ENCODE measurements at regions not wholly inside any gene's neighbourhood (a gene's known extent, or its start where the extent isn't known, plus 50 kb on each side); places are given as distances from the start of the nearest gene placed in this dataset.

DNA sequence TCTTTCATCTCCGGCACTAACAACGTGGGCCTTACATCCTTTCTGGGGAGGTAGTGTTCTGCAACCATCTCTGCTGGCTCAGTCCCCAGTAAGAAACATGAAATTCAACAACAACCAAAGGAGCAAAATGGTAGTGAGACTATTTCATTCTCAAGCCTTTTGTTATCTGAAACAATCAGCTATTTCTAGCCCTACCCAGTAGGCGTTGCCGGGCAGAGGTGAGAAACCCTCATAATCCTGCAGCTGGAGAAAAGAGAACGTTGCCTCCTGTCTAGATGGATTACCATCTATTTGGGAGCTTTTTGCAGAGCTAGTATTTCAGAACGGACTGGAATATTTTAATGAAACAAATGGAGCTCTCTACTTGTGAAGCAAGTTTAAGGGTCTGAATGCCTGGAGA is 66.4 kb upstream of the GPR174 start:
- TF ChIP-seq EZH2 (IDR thresholded peaks at IDR 0.05; ENCODE audit: insufficient read depth, poor library complexity, severe bottlenecking) (no peak), EZH2phosphoT487 (IDR thresholded peaks at IDR 0.05; ENCODE audit: insufficient read depth, low read depth) (no peak)

All from GM23248 (cell line).